IPS-18c (cell line): ENCODE measurements at regions not wholly inside any gene's neighbourhood (a gene's known extent, or its start where the extent isn't known, plus 50 kb on each side); places are given as distances from the start of the nearest gene placed in this dataset.
"Not testable (repeated sequence)": the region's sequence is repeated elsewhere in the genome, so short reads cannot be mapped to it uniquely, and the experiment has no call there.

Source experiments
- H3K4me3 ChIP-seq: 2 replicates; pipeline ENCODE4 v1.7.0; 2013; ENCODE audit warnings: low read depth, mild to moderate bottlenecking, low read length, moderate library complexity; ENCODE audit not compliant: insufficient read depth
- H3K9me3 ChIP-seq: one replicate; pipeline ENCODE4 v1.6.1; 2013; ENCODE audit warnings: mild to moderate bottlenecking, low read length, moderate library complexity; ENCODE audit not compliant: control insufficient read depth, insufficient read depth

- no peaks in the 10 kb centered on the region for H3K9me3 ChIP-seq
- no peak overlapping the region for H3K4me3 ChIP-seq
These were observed 257.3 kb downstream of the MIAT start for GRCh38 chr22:26914519-26915185.

GRCh38 chr22:26916236-26916635, 258.8 kb downstream of the MIAT start:
- no peaks in the 10 kb centered on the region for H3K9me3 ChIP-seq
- H3K4me3 ChIP-seq, result no peak overlapping the region

GRCh38 chr22:26918226-26918625, 260.8 kb downstream of the MIAT start:
- Histone ChIP-seq H3K9me3 (no peaks in the 10 kb centered on the region), H3K4me3 (no peak overlapping the region)

DNA sequence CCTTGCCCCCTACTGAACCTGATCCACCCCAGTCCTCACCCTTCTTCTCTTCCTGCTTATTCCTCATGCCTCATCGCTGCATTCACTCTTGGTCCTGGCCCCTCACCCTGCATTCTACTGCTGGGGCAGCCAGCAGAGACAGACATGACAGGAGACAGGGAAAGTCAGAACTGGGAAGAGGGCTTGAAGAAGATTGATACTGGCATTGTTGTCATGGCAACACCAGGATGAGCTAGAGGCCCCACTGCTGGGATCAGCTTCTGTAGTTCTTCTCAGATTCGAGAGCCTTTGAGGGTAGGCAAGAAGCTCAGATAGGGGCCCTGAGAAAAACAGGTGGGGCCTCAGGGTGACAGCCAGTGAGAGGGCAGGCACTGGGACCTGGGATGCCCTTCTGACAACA, 264.3 kb downstream of the MIAT start:
- no peak overlapping the region for H3K4me3 ChIP-seq

GRCh38 chr22:26922806-26923205, 265.4 kb downstream of the MIAT start:
- H3K4me3 ChIP-seq, result no peak overlapping the region

More for the DNA sequence above, 264.3 kb downstream of the MIAT start:
- H3K9me3 ChIP-seq, result no peaks in the 10 kb centered on the region

DNA sequence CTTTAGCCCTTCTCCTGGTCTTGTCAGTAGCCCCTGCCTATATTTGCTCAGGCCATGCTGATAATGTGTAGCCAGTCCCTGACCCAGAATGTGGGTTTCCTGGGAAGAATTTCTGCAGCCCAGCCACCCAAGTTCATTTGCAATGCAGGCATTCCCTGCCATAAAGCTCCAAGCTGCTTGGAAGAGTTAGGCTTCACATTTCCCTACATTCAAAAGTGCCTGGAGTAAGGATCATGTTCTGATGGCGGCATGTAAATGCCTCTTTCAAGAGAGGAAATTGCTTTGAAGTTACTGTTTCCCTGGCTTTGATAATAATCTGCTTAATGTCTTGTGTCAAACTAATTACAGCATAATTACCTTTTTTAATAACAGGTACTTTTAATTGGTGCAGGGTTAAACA, 266.1 kb downstream of the MIAT start:
- Histone ChIP-seq H3K4me3 (no peak overlapping the region), H3K9me3 (no peaks in the 10 kb centered on the region)

More at GRCh38 chr22:26922806-26923205, 265.4 kb downstream of the MIAT start:
- H3K9me3 ChIP-seq, result no peaks in the 10 kb centered on the region

- no peak overlapping the region for H3K4me3 ChIP-seq
- H3K9me3 ChIP-seq, result no peaks in the 10 kb centered on the region
These were observed 270.4 kb downstream of the MIAT start for GRCh38 chr22:26927821-26928220.

- no peaks in the 10 kb centered on the region for H3K9me3 ChIP-seq
These were observed 274.1 kb downstream of the MIAT start for GRCh38 chr22:26931471-26931870.

GRCh38 chr22:26933105-26933590, 275.8 kb downstream of the MIAT start:
- Histone ChIP-seq H3K9me3 (no peaks in the 10 kb centered on the region), H3K4me3 (no peak overlapping the region)

More at GRCh38 chr22:26931471-26931870, 274.1 kb downstream of the MIAT start:
- H3K4me3 ChIP-seq, result no peak overlapping the region

DNA sequence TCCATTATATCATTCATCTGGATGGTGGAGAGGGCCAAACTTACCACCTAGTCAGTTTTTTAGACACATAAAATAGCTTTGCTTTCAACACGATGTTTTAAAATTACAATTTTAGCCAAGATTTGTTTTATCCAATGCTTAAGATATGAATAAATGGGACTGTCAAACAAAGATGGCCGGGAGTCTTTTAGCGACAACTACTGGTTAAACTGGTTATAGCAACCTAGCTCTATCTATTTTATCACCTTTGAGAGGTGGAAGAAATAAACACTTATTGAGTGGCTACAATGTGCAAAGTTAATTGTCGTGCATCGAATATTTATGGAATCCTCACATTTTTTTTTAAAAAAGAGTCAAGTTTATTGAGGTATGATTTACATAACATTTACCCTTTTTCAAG, 279.8 kb downstream of the MIAT start:
- H3K4me3 ChIP-seq, result no peak overlapping the region

DNA sequence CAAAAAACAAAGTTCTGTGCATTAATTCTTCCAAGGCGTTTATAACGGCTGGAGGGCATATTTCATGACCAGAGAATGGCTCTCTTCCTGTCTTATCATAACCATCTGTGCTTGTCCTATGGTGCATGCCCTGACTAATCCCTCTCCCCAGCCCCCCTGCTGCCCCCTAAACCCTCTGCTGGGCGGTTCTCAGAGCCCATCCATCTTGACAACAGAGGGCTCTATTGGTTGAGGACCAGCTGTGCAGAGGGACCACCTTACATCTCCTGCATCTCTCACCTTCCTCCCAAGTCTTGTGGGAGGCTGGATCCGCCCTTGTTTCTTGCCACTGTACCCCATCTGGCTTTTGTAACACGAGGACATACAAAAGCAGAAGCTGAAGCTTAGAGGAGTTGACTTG, 282.1 kb downstream of the MIAT start:
- H3K4me3 ChIP-seq, result no peak overlapping the region
- no peaks in the 10 kb centered on the region for H3K9me3 ChIP-seq

More for the DNA sequence above, 279.8 kb downstream of the MIAT start:
- H3K9me3 ChIP-seq, result no peaks in the 10 kb centered on the region

GRCh38 chr22:26941896-26942636, 284.7 kb downstream of the MIAT start:
- no peaks in the 10 kb centered on the region for H3K9me3 ChIP-seq

GRCh38 chr22:26942637-26942957, 285.2 kb downstream of the MIAT start:
- H3K9me3 ChIP-seq, result no peaks in the 10 kb centered on the region
- no peak overlapping the region for H3K4me3 ChIP-seq

More at GRCh38 chr22:26941896-26942636, 284.7 kb downstream of the MIAT start:
- no peak overlapping the region for H3K4me3 ChIP-seq

GRCh38 chr22:26945565-26945964, 288.2 kb downstream of the MIAT start:
- H3K4me3 ChIP-seq, result no peak overlapping the region

DNA sequence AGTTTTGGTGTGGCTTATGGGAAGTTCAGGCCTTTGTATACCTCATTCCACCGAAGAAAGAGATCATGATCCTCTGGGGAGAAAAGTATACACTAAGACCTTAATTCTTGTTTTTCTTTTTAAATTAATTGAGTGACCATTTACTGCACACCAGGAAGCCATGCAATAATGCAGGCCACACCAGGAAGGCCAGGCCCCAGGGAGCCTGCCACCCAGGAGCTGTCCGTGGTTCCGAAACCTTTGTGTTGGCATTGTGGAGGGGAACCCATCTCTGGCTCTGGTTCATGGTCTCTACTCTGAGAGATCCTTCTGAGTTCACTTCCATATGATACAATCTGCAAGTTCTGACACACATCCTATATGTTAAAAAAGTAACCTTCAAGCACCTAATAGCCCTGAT, 291.8 kb downstream of the MIAT start:
- Histone ChIP-seq H3K9me3 (no peaks in the 10 kb centered on the region), H3K4me3 (no peak overlapping the region)

More at GRCh38 chr22:26945565-26945964, 288.2 kb downstream of the MIAT start:
- H3K9me3 ChIP-seq, result no peaks in the 10 kb centered on the region

- H3K4me3 ChIP-seq, H3K9me3 ChIP-seq: not testable (repeated sequence)
These were observed 293.8 kb downstream of the MIAT start for GRCh38 chr22:26951139-26951538.

GRCh38 chr22:26952004-26952403, 294.6 kb downstream of the MIAT start:
- Histone ChIP-seq H3K4me3 (no peak overlapping the region; the same call in 1 of the 2 replicates), H3K9me3 (no peaks in the 10 kb centered on the region)

DNA sequence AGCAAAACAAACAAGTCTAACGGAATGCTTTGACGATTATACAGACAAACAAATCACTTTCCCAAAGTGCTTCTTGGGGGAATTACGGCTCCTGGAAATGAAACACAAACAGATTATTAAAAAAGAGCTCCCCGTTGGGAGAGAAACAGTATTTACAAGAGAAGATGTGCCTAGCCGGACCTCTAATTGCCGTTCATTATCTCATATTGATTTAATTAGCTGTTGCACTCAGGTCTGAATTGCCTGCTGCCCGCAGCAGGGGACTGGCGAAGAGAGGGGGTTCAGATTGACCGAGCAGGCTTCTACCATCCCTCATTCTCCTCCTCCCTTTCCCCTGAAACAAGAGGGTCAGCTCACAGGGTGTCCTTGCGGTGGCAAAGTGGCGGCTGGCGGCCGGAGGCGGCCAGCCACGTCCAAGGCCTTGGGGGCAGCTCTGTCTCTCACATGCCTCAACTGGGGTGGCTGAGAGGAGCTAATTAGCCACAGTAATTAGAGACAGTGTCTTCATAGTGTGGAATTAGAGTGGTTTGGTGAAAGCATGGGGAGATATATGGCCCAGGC, 295.1 kb downstream of the MIAT start:
- no peaks in the 10 kb centered on the region for H3K9me3 ChIP-seq
- peak overlapping the region; percentile 9; the same call in 1 of the 2 replicates for H3K4me3 ChIP-seq
